NCI-H748 (cell line): ENCODE measurements at regions not wholly inside any gene's neighbourhood (a gene's known extent, or its start where the extent isn't known, plus 50 kb on each side); places are given as distances from the start of the nearest gene placed in this dataset.

ENCODE experiments used
- DNase-seq: peaks from one replicate; lab custom pipeline; 2025; ENCODE audit not compliant: unreplicated experiment; lab: John Stamatoyannopoulos, UW

- DNase-seq, result no peak
Observed at GRCh38 chr9:80881940-80882339, 807.4 kb downstream of the TLE1 start.

GRCh38 chr9:80881320-80881719 lies 808.0 kb downstream of the TLE1 start:
- DNase-seq, result no peak

DNA sequence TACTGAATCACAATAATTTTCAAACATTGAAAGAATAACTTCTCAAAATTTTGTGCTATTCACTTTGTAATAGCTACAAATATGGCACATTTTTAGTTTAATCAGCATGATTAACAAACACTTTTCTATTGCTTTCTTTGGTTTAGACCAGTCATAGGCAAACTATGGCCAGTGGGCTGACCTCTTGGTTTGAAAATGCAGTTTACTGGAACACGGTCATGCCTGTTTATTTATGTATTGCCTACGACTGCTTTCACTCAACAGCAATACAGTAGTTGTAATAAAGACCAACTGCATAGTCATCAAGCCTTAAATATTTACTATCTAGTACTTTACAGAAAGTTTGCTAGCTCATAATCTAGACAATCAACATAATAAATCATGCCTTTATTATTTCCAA lies 810.8 kb downstream of the TLE1 start:
- no peak for DNase-seq

DNA sequence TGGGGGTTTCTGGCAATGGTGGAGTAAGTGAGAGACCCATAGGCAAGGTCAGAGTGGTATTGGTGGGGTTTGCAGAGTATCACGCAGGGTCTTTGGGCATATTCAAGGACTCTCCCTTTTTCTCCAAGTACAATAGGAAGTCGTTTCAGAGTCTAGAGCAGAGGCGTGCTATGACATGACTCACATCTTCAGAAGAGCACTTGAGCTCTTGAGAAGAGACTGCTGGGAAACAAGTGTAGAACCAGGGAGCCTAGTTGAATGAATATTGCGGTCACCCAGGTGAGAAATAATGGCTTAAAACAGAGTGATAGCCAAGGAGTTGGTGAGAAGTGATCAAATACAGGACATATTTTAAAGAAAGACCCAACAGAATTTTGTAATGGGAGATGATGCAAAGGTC lies 813.4 kb downstream of the TLE1 start:
- DNase-seq, result no peak

DNA sequence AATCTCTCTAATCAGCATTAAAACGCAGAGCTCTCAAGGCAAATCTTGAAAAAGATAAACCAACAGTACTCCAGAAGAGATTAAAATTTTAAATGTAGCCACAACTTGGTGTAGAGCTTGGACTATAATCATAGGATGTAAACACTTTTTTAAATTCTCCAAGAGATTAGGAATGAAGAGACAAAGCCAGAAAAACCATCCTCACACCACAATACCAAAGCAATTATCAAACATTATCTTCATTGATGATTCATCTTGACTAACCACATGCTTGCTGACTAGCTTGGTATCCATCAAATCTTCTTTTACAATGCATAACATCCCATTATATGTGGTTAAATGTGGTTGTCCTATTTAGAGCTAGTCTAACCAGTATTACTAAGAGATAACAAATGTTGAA lies 815.1 kb downstream of the TLE1 start:
- no peak for DNase-seq

DNA sequence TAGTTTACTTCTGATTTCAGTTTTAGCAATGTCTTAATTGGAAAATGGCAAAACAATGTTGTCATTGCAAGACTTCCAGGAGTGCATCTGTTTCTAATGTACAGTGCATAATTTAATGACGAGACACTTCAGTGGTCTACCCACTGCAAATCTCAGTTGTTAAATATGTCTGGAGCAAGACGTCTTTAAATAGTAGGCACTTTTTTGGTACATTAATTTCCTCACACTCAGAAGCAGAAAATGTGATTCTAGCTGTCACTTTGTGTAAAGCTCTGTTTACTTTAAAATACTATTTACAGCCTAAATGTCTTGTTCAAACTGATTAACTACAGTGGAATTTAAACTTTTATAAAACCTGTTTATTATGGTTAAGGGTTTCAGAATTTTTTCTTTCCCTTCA lies 815.5 kb downstream of the TLE1 start:
- DNase-seq, result no peak

DNA sequence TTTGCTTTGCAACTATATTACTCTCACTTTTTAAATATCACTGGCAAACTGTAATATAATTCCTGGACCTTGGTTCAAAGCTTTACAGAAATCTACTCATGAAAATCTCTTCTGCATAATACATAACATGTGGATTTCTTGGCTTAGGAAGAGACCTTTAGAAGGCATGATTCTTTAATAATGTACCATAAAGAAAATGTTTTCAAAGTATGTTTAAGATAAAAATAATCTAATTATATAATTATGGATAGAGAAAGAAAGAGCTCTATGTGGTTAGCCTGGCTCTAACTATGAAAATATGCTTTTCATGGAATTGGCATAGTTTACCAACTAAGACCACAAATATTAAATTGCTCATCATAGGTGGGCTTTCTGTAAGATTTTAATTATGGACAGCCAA lies 817.8 kb downstream of the TLE1 start:
- no peak for DNase-seq

DNA sequence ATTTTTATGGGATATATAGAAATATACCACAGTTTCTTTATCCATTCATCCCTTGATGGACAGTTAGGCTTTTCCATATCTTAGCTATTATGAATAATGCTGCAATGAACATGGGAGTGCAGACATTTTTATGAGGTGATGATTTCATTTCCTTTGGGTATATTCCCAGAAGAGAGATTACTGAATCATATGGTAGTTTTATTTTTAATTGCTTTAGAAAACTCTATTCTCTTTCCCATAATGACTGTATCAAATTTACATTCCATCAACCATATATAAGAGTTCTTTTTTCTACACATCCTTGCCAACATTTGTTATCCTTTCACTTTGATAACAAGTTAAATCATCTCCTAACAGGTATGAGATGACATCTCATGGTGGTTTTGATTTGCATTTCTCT lies 821.6 kb downstream of the TLE1 start:
- DNase-seq, result no peak

DNA sequence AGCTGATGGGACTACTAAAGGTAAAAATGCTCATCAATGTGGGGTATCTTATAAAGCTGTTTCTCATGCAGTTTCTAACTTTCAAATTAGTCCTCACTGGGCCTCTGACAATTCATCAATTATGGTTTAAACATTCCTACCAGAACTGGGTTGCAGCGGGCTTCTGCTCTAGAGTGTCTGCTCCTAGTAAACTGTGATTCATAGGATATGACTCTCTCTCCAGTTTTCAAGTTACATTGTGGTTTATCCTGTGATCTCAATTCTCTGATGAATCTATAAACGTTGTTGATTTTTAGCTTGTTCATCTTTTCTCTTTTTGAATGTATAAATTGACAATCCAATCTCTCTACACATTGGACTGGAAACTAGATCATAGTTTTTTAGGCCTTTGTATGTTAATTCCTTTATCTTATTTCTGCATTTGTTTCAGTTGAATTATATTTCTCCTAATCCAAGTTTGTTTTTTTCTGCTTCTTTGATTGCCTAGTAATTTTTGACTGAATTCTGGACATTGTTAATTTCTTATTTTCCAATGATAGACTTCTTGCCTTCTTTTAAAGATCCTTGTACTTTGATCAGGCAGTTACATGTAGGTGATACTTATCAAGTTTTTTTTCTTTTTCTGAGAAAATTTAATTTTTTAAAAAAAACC lies 822.6 kb downstream of the TLE1 start:
- no peak for DNase-seq

DNA sequence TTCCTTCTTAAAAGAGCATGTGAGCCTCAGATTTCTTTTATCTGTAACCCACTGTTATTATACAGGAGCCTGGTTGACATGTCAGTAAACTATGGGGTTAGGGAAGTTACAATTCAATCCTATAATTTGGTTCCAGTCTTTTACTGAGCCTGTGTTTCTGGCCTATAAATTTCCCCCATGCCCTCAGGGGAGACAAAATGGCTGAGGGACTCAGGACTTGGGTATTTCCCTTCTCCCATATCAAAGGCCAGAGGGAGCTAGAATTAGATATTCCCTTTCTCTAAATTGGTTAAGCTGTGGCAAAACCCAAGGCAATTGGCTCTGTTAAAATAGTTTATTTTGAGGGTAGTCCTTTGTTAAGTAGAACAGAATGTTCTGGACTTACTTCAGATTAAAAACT lies 823.2 kb downstream of the TLE1 start:
- no peak for DNase-seq

GRCh38 chr9:80843028-80843427 lies 846.3 kb downstream of the TLE1 start:
- DNase-seq, result no peak

DNA sequence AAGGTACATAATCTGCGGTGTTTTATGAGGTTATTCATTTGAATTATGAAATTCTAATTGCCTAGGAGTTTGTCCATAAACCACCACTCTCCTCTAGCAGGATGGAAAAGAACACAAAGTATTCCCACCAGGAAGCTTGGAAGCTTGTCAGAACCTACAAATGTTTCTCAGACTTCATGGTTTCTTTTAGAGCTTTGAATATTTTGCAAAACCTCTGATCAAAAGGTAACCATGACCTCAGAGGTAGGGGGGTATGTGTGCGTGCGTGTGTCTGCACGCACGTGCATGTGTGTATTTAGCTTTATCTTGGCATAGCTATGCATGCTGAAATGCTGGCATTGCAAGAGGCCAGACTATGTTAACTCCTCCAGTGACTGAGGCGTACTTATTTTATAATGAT lies 847.0 kb downstream of the TLE1 start:
- no peak for DNase-seq

GRCh38 chr9:80841888-80842287 lies 847.5 kb downstream of the TLE1 start:
- DNase-seq, result no peak

DNA sequence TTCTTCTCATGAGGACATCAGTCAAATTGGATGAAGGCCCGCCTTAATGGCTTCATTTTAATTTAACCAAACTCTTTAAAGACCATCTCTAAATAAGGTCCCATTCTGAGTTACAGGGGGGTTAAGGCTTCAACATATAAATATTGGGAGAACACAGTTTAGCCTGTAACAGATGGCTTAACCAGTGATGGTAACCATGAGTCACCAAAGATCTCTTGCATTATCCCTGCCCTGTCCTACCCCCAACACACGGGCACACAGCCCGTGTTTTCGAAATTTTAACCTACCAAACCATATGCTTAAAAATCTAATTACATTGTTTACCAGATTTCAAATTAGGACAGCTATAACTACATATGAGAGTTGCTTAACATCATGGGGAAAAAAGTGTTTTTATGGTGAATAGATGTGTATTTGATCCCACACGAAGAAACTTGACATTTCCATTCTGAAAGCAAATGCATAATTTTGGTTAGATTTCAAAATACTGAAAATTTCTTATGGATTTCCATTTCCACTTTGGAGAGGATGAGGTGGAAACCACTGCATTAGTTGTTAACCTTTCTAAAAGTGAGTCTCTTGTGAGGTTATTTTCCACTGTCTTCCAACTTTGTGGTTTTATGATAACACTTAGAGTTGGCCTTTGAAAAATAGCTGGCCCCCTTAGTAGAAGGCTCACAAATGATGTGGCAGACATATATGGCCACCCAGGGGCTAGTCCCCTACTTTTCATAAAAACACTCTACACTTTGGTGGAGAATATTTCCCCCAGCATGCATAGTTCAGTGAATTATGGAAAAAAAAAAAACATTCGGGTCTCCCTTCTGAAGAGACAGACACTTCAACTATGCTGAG lies 849.3 kb downstream of the TLE1 start:
- no peak for DNase-seq

GRCh38 chr9:80836013-80836412 lies 853.3 kb downstream of the TLE1 start:
- DNase-seq, result no peak

DNA sequence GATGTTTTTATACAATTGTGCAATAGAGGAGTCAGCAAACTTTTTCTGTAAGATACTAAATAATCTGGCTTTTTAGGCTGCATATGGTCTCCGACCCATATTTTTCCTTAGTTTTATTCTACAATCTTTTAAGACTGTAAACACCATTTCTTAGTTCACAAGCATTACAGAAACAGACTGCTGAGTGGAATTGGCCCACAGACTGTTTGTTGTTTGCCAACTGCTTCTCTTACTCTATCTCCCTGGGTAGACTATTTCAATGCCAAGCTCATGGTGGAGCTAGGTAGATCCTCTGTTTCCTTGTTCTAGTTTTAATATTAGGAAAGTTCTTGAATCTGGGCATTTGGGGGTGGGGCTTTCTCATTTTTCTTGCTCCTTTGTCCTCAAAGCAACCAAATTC lies 857.6 kb downstream of the TLE1 start:
- no peak for DNase-seq

DNA sequence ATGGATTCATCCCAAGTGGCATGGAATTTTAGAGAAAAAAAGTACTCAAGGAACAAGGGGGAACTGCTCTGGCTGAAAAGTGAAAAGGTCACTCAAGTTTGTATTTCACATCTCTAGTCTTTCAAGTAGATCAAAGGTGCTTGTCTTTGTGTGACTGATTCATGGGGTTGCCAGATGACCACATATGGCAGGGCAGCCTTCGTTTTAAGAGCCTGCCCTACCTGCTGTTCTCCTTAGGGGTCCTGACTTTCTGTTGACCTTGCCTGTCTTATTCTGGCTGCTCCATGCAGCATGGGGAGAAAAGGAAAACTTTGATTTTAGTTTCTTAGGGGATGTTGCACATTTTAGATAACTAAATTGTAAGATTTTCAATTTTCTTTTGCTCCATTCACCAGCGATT lies 877.7 kb downstream of the TLE1 start:
- DNase-seq, result no peak

DNA sequence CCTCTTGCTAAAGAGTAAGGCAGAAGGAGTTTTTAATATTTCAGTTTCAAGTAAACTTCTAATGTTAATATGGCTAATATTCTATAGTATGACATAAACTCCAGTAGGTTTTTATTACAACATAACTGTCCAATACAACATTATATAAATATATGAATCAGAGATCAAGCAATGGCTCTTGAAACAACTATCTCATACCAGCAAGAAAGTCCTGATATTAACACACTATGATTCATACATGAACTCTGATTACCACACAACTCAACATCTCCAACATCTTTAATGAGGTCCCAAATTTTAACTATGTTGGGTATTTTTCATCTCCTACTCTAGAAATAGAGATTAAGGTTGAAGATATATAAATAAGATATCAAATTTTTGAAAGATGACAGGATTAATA lies 878.3 kb downstream of the TLE1 start:
- DNase-seq, result no peak

DNA sequence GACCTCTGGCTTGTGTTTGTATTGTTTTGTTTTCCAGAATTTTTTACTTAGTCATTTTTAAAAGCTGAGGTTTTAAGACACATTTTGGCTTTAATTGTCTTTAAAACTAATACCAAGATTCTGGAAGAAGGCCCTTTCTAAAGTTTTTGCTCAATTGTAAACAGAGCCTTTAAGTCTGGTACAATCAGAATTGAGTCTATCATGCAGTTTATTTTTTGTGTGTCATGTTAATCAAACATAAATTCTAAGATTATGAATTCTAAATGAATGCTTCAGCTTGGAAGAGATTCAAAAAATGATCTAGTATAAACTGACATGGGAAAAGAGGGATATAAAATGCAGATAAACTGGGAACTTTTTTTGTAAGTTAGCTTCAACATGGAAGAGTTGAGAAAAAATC lies 882.7 kb downstream of the TLE1 start:
- no peak for DNase-seq

DNA sequence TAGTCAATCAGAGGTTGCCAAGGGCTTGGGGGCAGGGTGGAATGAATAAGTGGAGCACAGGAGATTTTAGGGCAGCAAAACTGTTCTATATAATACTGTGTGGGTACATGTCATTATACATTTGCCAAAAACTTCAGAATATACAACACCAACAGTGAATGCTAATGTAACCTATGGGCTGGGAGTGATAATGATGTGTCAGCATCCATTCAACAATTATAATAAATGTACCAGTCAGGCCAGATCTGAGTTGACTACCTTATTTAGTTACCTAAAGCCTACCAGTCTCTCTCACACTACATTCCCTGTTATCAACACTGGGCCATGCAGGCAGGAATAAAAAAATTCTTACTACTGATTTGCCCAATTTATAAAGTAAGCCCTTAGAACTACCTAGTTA lies 884.5 kb downstream of the TLE1 start:
- no peak for DNase-seq

- no peak for DNase-seq
Observed at GRCh38 chr9:80797831-80798688, 891.3 kb downstream of the TLE1 start.
